ENCODE measurements at regions not wholly inside any gene's neighbourhood (a gene's known extent, or its start where the extent isn't known, plus 50 kb on each side); places are given as distances from the start of the nearest gene placed in this dataset.

- Histone ChIP-seq H3K27ac (ENCODE audit: low read depth, low read length) (no peak overlapping the region), H3K9me3 (ENCODE audit: low read length) (no peaks in the 10 kb centered on the region), H3K36me3 (ENCODE audit: insufficient read depth, low read length) (no peaks in the 10 kb centered on the region), H3K4me3 (ENCODE audit: low read length) (no peak overlapping the region), H3K4me1 (ENCODE audit: insufficient read depth, low read length) (no peaks in the 10 kb centered on the region), H3K27me3 (ENCODE audit: insufficient read depth, low read length, poor library complexity, severe bottlenecking) (no peaks in the 10 kb centered on the region)
- H3K27ac Mint-ChIP-seq: no peak overlapping the region
- H3K9me3 Mint-ChIP-seq: no peaks in the 10 kb centered on the region
- peak overlapping the region in 3 of 7 donors; percentile 33 to 52 (median 46) for H3K4me3 Mint-ChIP-seq
- peaks cover 3% of the 10 kb centered on the region in 2 donors for H3K27me3 Mint-ChIP-seq
- no peak for DNase-seq
- H3K4me1 Mint-ChIP-seq: peaks cover 2 to 5% (median 4%) of the 10 kb centered on the region in 3 donors
- ChIA-PET CTCF (no interaction called here), POLR2A (no interaction called here)
- no peaks in the 10 kb centered on the region for H3K36me3 Mint-ChIP-seq
Measured at GRCh38 chr6:7468382-7469081, 72.9 kb upstream of the DSP start.

DNA sequence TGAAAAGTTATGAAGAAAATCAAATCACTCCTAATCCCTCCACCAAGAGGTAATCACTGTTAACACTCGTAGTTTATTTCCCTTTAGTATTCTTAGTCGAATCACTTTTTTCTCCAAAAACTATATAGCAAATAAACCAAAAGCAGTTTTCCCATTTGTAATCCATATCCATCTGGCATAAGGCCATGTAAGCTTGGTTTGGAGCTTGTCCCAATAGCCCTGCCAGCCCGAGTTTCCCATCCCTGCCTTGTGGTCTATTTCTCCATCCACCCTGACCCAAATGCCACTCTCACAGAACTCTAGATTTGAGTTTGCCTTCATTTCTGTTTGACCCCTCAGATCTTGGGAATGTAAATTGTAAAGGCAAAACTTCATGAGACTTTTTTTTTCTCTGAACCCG lies 71.8 kb upstream of the DSP start:
- POLR2A ChIA-PET: no interaction called here
- H3K36me3 Mint-ChIP-seq: no peaks in the 10 kb centered on the region

DNA sequence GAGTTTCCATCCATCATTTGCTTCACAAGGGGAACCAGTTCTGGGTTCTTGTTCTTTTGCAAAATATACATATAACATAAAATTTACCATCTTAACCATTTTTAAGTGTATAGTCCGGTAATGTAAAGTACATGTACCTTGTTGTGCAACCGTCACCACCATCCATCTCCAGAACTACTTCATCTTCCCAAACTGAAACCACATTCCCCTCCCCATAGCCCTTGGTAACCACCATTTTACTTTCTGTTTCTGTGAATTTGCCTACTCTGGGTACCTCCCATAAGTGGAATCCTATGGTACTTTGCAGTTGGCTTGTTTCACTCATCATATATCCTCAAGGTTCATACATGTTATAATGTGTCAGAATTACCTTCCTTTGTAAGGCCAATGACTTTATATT lies 70.3 kb upstream of the DSP start:
- POLR2A ChIA-PET: no interaction called here
- no peak for DNase-seq

More for the DNA sequence above, 71.8 kb upstream of the DSP start:
- H3K4me1 Mint-ChIP-seq: peaks cover 2 to 5% (median 4%) of the 10 kb centered on the region in 3 donors
- Histone ChIP-seq H3K27ac (ENCODE audit: low read depth, low read length) (no peak overlapping the region), H3K4me3 (ENCODE audit: low read length) (no peak overlapping the region), H3K9me3 (ENCODE audit: low read length) (no peaks in the 10 kb centered on the region), H3K4me1 (ENCODE audit: insufficient read depth, low read length) (no peaks in the 10 kb centered on the region), H3K36me3 (ENCODE audit: insufficient read depth, low read length) (no peaks in the 10 kb centered on the region), H3K27me3 (ENCODE audit: insufficient read depth, low read length, poor library complexity, severe bottlenecking) (no peaks in the 10 kb centered on the region)
- DNase-seq: no peak
- no peak overlapping the region for H3K4me3 Mint-ChIP-seq
- peaks cover 3% of the 10 kb centered on the region in 2 donors for H3K27me3 Mint-ChIP-seq
- CTCF ChIA-PET: no interaction called here
- H3K27ac Mint-ChIP-seq: no peak overlapping the region
- no peaks in the 10 kb centered on the region for H3K9me3 Mint-ChIP-seq

GRCh38 chr6:7473805-7474719 lies 67.4 kb upstream of the DSP start:
- Histone ChIP-seq H3K9me3 (ENCODE audit: low read length) (no peaks in the 10 kb centered on the region), H3K4me3 (ENCODE audit: low read length) (no peak overlapping the region), H3K27ac (ENCODE audit: low read depth, low read length) (no peak overlapping the region), H3K4me1 (ENCODE audit: insufficient read depth, low read length) (no peaks in the 10 kb centered on the region), H3K36me3 (ENCODE audit: insufficient read depth, low read length) (no peaks in the 10 kb centered on the region), H3K27me3 (ENCODE audit: insufficient read depth, low read length, poor library complexity, severe bottlenecking) (no peaks in the 10 kb centered on the region)
- POLR2A ChIA-PET: no interaction called here
- CTCF ChIA-PET: interaction anchor here (0.8 kb wide), 1 partner anchor 15 kb away, joined by 3 read pairs; no protein-coding TSS in a partner anchor
- H3K4me3 Mint-ChIP-seq: no peak overlapping the region
- peaks cover 0 to 1% of the 10 kb centered on the region in 2 donors for H3K27me3 Mint-ChIP-seq
- no peak overlapping the region for H3K27ac Mint-ChIP-seq
- no peaks in the 10 kb centered on the region for H3K9me3 Mint-ChIP-seq
- H3K36me3 Mint-ChIP-seq: no peaks in the 10 kb centered on the region
- no peaks in the 10 kb centered on the region for H3K4me1 Mint-ChIP-seq
- no peak for DNase-seq

More for the DNA sequence above, 70.3 kb upstream of the DSP start:
- CTCF ChIA-PET: no interaction called here
- no peaks in the 10 kb centered on the region for H3K36me3 Mint-ChIP-seq
- peaks cover 3% of the 10 kb centered on the region in 2 donors for H3K27me3 Mint-ChIP-seq
- Histone ChIP-seq H3K27ac (ENCODE audit: low read depth, low read length) (no peak overlapping the region), H3K27me3 (ENCODE audit: insufficient read depth, low read length, poor library complexity, severe bottlenecking) (no peaks in the 10 kb centered on the region), H3K9me3 (ENCODE audit: low read length) (no peaks in the 10 kb centered on the region), H3K4me1 (ENCODE audit: insufficient read depth, low read length) (no peaks in the 10 kb centered on the region), H3K4me3 (ENCODE audit: low read length) (no peak overlapping the region), H3K36me3 (ENCODE audit: insufficient read depth, low read length) (no peaks in the 10 kb centered on the region)
- H3K27ac Mint-ChIP-seq: no peak overlapping the region
- H3K9me3 Mint-ChIP-seq: no peaks in the 10 kb centered on the region
- peaks cover 2 to 5% (median 4%) of the 10 kb centered on the region in 3 donors for H3K4me1 Mint-ChIP-seq
- no peak overlapping the region for H3K4me3 Mint-ChIP-seq

GRCh38 chr6:7475081-7475480 lies 66.4 kb upstream of the DSP start:
- Mint-ChIP-seq H3K36me3 (no peaks in the 10 kb centered on the region), H3K27ac (no peak overlapping the region), H3K4me3 (no peak overlapping the region), H3K27me3 (peaks cover 0 to 1% of the 10 kb centered on the region in 2 donors), H3K9me3 (no peaks in the 10 kb centered on the region), H3K4me1 (no peaks in the 10 kb centered on the region)
- H3K4me3 ChIP-seq (ENCODE audit: low read length): no peak overlapping the region
- no peak overlapping the region for H3K27ac ChIP-seq (ENCODE audit: low read depth, low read length)
- H3K4me1 ChIP-seq (ENCODE audit: insufficient read depth, low read length): no peaks in the 10 kb centered on the region
- H3K36me3 ChIP-seq (ENCODE audit: insufficient read depth, low read length): no peaks in the 10 kb centered on the region
- ChIA-PET POLR2A (no interaction called here), CTCF (no interaction called here)
- no peak for DNase-seq
- H3K27me3 ChIP-seq (ENCODE audit: insufficient read depth, low read length, poor library complexity, severe bottlenecking): no peaks in the 10 kb centered on the region
- no peaks in the 10 kb centered on the region for H3K9me3 ChIP-seq (ENCODE audit: low read length)

DNA sequence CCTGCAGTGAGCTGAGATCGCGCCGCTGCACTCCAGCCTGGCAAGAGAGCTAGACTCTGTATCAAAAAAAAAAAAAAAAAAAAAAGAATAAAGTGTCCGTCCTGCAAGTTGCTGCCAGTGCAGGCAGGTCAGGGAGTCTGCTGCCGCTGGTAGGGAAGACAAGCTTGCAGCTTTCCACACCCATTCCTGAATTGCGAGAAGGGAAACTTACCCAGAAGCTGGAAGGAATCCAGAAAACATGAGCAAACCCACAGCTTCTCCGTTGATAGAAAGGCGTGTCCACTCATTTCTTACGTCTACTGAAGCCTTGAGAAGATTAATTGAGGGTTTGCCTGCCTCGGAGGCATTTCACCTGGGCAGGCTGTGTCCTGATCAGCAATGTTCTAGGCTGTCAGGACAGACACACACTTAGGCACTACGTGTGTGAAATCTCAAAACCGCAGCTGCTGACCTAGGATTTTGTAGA lies 61.6 kb upstream of the DSP start:
- H3K36me3 Mint-ChIP-seq: no peaks in the 10 kb centered on the region
- no peak for DNase-seq
- no peak overlapping the region for H3K27ac Mint-ChIP-seq
- ChIA-PET CTCF (no interaction called here), POLR2A (no interaction called here)
- H3K4me1 Mint-ChIP-seq: no peaks in the 10 kb centered on the region
- no peaks in the 10 kb centered on the region for H3K4me1 ChIP-seq (ENCODE audit: insufficient read depth, low read length)
- H3K36me3 ChIP-seq (ENCODE audit: insufficient read depth, low read length): no peaks in the 10 kb centered on the region
- H3K9me3 ChIP-seq (ENCODE audit: low read length): no peaks in the 10 kb centered on the region
- no peak overlapping the region for H3K4me3 ChIP-seq (ENCODE audit: low read length)
- H3K9me3 Mint-ChIP-seq: no peaks in the 10 kb centered on the region
- H3K4me3 Mint-ChIP-seq: no peak overlapping the region
- no peaks in the 10 kb centered on the region for H3K27me3 ChIP-seq (ENCODE audit: insufficient read depth, low read length, poor library complexity, severe bottlenecking)
- peaks cover 0 to 1% of the 10 kb centered on the region in 2 donors for H3K27me3 Mint-ChIP-seq
- H3K27ac ChIP-seq (ENCODE audit: low read depth, low read length): no peak overlapping the region

DNA sequence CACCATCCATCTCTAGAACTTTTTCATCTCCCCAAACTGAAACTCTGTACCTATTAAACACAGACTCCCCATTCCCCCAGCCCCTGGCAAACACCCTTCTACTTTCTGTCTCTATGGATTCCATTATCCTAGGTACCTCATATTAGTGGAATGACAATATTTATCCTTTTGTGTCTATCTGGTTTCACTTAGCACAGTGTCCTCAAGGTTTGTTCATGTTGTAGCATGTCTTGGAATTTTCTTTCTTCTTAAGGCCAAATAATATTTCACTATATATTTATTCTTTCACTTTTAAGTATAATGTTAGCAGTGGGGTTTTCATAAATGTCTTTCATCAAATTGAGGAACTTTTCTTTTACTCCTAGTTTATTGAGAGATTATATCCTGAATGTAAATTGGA lies 56.8 kb upstream of the DSP start:
- H3K27me3 ChIP-seq (ENCODE audit: insufficient read depth, low read length, poor library complexity, severe bottlenecking): no peaks in the 10 kb centered on the region
- H3K27me3 Mint-ChIP-seq: peaks cover 4 to 16% of the 10 kb centered on the region in 2 donors
- H3K9me3 Mint-ChIP-seq: no peaks in the 10 kb centered on the region
- ChIA-PET POLR2A (no interaction called here), CTCF (no interaction called here)
- H3K4me1 Mint-ChIP-seq: no peaks in the 10 kb centered on the region
- no peaks in the 10 kb centered on the region for H3K4me1 ChIP-seq (ENCODE audit: insufficient read depth, low read length)
- no peak overlapping the region for H3K4me3 ChIP-seq (ENCODE audit: low read length)
- no peak for DNase-seq
- no peak overlapping the region for H3K27ac Mint-ChIP-seq
- H3K9me3 ChIP-seq (ENCODE audit: low read length): no peaks in the 10 kb centered on the region
- no peak overlapping the region for H3K4me3 Mint-ChIP-seq
- no peak overlapping the region for H3K27ac ChIP-seq (ENCODE audit: low read depth, low read length)
- H3K36me3 ChIP-seq (ENCODE audit: insufficient read depth, low read length): no peaks in the 10 kb centered on the region
- no peaks in the 10 kb centered on the region for H3K36me3 Mint-ChIP-seq

- Histone ChIP-seq H3K36me3 (ENCODE audit: insufficient read depth, low read length) (no peaks in the 10 kb centered on the region), H3K4me3 (ENCODE audit: low read length) (no peak overlapping the region), H3K4me1 (ENCODE audit: insufficient read depth, low read length) (no peaks in the 10 kb centered on the region), H3K9me3 (ENCODE audit: low read length) (no peaks in the 10 kb centered on the region), H3K27ac (ENCODE audit: low read depth, low read length) (no peak overlapping the region), H3K27me3 (ENCODE audit: insufficient read depth, low read length, poor library complexity, severe bottlenecking) (no peaks in the 10 kb centered on the region)
- Mint-ChIP-seq H3K27me3 (peaks cover 2 to 19% of the 10 kb centered on the region in 2 donors), H3K36me3 (no peaks in the 10 kb centered on the region), H3K4me1 (no peaks in the 10 kb centered on the region), H3K4me3 (no peak overlapping the region), H3K27ac (no peak overlapping the region), H3K9me3 (no peaks in the 10 kb centered on the region)
- CTCF ChIA-PET: no interaction called here
- POLR2A ChIA-PET: no interaction called here
- no peak for DNase-seq
Measured at GRCh38 chr6:7486951-7487350, 54.5 kb upstream of the DSP start.

All from CD8-positive, alpha-beta memory T cell (primary cell).